Lower leg skin (tissue), 4 donors: ENCODE measurements at regions not wholly inside any gene's neighbourhood (a gene's known extent, or its start where the extent isn't known, plus 50 kb on each side); places are given as distances from the start of the nearest gene placed in this dataset.

Experiments
- DNase-seq, 2 donors: peaks; one replicate each; pipeline ENCODE4 v3.0.0-alpha.2; 2019; ENCODE audit warnings: low spot score in 2 of 2
- H3K4me3 ChIP-seq: fragments of 200-600 bp; sonication (generic); 2 replicates; pipeline ENCODE4 v1.5.1; 2017; ENCODE audit warnings: mild to moderate bottlenecking, low read depth; ENCODE audit not compliant: poor library complexity, severe bottlenecking
- CTCF ChIP-seq, 3 donors: fragments of 450-650 bp; IDR thresholded peaks; one replicate each; pipeline ENCODE4 v1.5.1; 2016; ENCODE audit warnings: antibody characterized with exemption in 3 of 3, mild to moderate bottlenecking in 3 of 3, moderate library complexity in 2 of 3
- POLR2A ChIP-seq, 2 donors: fragments of 450-650 bp; IDR thresholded peaks; one replicate each; pipeline ENCODE4 v1.6.1; 2016 to 2017; ENCODE audit warnings: antibody characterized with exemption in 2 of 2, mild to moderate bottlenecking in 1 of 2, moderate library complexity in 1 of 2
- WGBS, 2 donors: methylation state at CpG; one replicate each; pipeline ENCODE4 v1.1.5; 2018; 5-methylcytosine and 5-hydroxymethylcytosine counted together
- intact Hi-C: fragments of 100-400 bp; cut with DNase I; formaldehyde crosslinking; loops from one replicate; pipeline ENCODE4 v1.15.0; 2023; ENCODE audit warnings: low total_unique reads

GRCh38 chr11:15840966-15841365 lies 515.4 kb downstream of the SOX6 start:
- TF ChIP-seq POLR2A (IDR thresholded peaks at IDR 0.05) = no peak
- no peak for TF ChIP-seq CTCF (IDR thresholded peaks at IDR 0.05)
- WGBS, 2 donors = 98 to 100% methylated on average over 2 of the region's 2 CpGs

GRCh38 chr11:15841931-15842740 lies 514.2 kb downstream of the SOX6 start:
- intact Hi-C loops = no loop called here
- 52 to 58% methylated on average over 6 of the region's 6 CpGs for WGBS, 2 donors
- H3K4me3 ChIP-seq = no peak overlapping the region
- DNase-seq = no peak
- no peak for TF ChIP-seq CTCF (IDR thresholded peaks at IDR 0.05)
- no peak for TF ChIP-seq POLR2A (IDR thresholded peaks at IDR 0.05)

More at GRCh38 chr11:15840966-15841365, 515.4 kb downstream of the SOX6 start:
- H3K4me3 ChIP-seq = no peak overlapping the region
- no peak for DNase-seq
- intact Hi-C loops = no loop called here

GRCh38 chr11:15843309-15843872 lies 513.0 kb downstream of the SOX6 start:
- intact Hi-C loops = no loop called here
- DNase-seq = no peak
- WGBS, 2 donors = 26 to 42% methylated on average over 10 of the region's 10 CpGs
- TF ChIP-seq POLR2A (IDR thresholded peaks at IDR 0.05) (no peak), CTCF (IDR thresholded peaks at IDR 0.05) (no peak)
- no peak overlapping the region for H3K4me3 ChIP-seq

- TF ChIP-seq POLR2A (IDR thresholded peaks at IDR 0.05) (no peak), CTCF (IDR thresholded peaks at IDR 0.05) (no peak)
- H3K4me3 ChIP-seq = no peak overlapping the region
- no peak for DNase-seq
- intact Hi-C loops = no loop called here
Measured at GRCh38 chr11:15845261-15845660, 511.1 kb downstream of the SOX6 start.

- no peak for TF ChIP-seq CTCF (IDR thresholded peaks at IDR 0.05)
- TF ChIP-seq POLR2A (IDR thresholded peaks at IDR 0.05) = no peak
- H3K4me3 ChIP-seq = no peak overlapping the region
- DNase-seq = no peak
- WGBS, 2 donors = 84 to 85% methylated on average over 2 of the region's 2 CpGs
- intact Hi-C loops = no loop called here
Measured at GRCh38 chr11:15848631-15849168, 507.6 kb downstream of the SOX6 start.
